NT2/D1 (cell line): ENCODE measurements at regions not wholly inside any gene's neighbourhood (a gene's known extent, or its start where the extent isn't known, plus 50 kb on each side); places are given as distances from the start of the nearest gene placed in this dataset.

Source experiments
- SUZ12 ChIP-seq: IDR thresholded peaks from 2 replicates; pipeline ENCODE4 v1.6.1; 2011; ENCODE audit not compliant: insufficient read length, insufficient read depth; ENCODE audit errors: extremely low read depth
- YY1 ChIP-seq: IDR thresholded peaks from 2 replicates; pipeline ENCODE4 v1.6.1; 2011; ENCODE audit not compliant: insufficient read length, insufficient read depth

DNA sequence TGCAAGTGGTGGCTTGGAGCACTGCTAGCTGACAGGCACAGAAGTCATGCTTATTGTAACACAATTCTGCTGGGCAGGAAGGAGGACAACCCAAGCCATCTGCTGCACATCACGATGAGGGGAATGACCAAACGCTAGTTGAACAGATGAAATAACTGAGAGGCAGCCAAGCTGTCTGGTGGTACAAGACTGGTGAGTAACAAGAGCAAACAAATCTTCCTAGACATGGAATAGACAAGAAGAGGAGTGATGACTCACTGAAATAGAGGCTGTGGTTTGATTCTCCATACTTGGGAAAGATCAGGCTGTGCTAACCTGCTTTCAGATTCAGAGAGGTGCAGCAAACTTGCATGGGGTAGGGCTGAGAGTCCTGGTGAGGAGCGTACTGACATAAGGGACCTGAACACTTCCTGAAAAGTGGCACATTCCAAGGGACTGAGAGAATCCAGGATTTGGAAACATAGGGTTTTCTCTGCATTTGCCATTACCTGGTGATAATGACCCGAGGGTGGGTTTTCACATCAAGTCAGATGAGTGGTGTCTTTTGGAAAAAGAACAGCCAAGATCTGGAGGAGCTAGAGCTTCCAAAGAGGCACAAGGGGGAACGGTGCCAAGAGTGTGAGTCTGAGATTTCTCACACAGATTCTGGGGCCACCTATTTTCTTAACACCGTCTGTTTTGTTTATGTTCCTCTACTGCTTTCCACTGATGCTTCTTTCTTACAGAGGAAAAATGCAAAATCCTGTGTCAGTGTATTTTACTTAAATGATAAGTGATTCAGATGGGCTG is 60.0 kb downstream of the PRL start:
- TF ChIP-seq YY1 (no peak), SUZ12 (no peak)
